Uterus (tissue), 3 donors: ENCODE measurements at regions not wholly inside any gene's neighbourhood (a gene's known extent, or its start where the extent isn't known, plus 50 kb on each side); places are given as distances from the start of the nearest gene placed in this dataset.

ENCODE experiments used
- DNase-seq, 2 donors: peaks; one replicate each; pipeline ENCODE4 v3.0.0-alpha.2; 2019 to 2020
- H3K27ac ChIP-seq, 2 donors: fragments of 200-600 bp; sonication (generic); 1 replicate in 1 of 2; 2 replicates in 1 of 2; pipeline ENCODE4 v1.5.1; 2016 to 2018
- H3K27me3 ChIP-seq, 2 donors: fragments of 200-600 bp; sonication (generic); one replicate each; pipeline ENCODE4 v1.5.1; 2018 to 2019; ENCODE audit warnings: control low read depth in 1 of 2
- H3K36me3 ChIP-seq, 2 donors: fragments of 200-600 bp; sonication (generic); one replicate each; pipeline ENCODE4 v1.5.1; 2019; ENCODE audit warnings: control low read depth in 1 of 2
- H3K4me1 ChIP-seq, 2 donors: fragments of 200-600 bp; sonication (generic); one replicate each; pipeline ENCODE4 v1.5.1; 2018 to 2019; ENCODE audit warnings: control low read depth in 1 of 2
- H3K4me3 ChIP-seq, 2 donors: fragments of 200-600 bp; sonication (generic); 1 replicate in 1 of 2; 2 replicates in 1 of 2; pipeline ENCODE4 v1.5.1; 2018 to 2019; ENCODE audit warnings: mild to moderate bottlenecking in 1 of 2
- H3K9me3 ChIP-seq, 2 donors: fragments of 200-600 bp; sonication (generic); one replicate each; pipeline ENCODE4 v1.5.1; 2019; ENCODE audit warnings: control low read depth in 1 of 2
- CTCF ChIP-seq, 4 experiments: fragments of 200-600 bp in 2 of 4; fragments of 450-650 bp in 2 of 4; sonication (generic) in 2 of 4; IDR thresholded peaks; one replicate each; pipeline ENCODE4 v1.5.1; 2016 to 2019; ENCODE audit warnings: antibody characterized with exemption in 4 of 4, mild to moderate bottlenecking in 2 of 4, moderate library complexity in 1 of 4
- POLR2A ChIP-seq, 2 donors: fragments of 450-650 bp; IDR thresholded peaks; one replicate each; pipeline ENCODE4 v1.6.1; 2016; ENCODE audit warnings: antibody characterized with exemption in 2 of 2, mild to moderate bottlenecking in 1 of 2, moderate library complexity in 1 of 2
- intact Hi-C: fragments of 100-400 bp; cut with DNase I; formaldehyde crosslinking; loops from one replicate; pipeline ENCODE4 v1.15.1; 2023; ENCODE audit warnings: low total_unique reads
- donor health status: DM: yes; HTN: yes; CAD: no.

GRCh38 chr3:1953536-1953935, 145.1 kb upstream of the CNTN4 start:
- Histone ChIP-seq H3K9me3 (no peaks in the 10 kb centered on the region), H3K4me1 (no peaks in the 10 kb centered on the region), H3K36me3 (no peaks in the 10 kb centered on the region), H3K27ac (no peak overlapping the region), H3K4me3 (no peak overlapping the region), H3K27me3 (no peaks in the 10 kb centered on the region)
- DNase-seq = no peak
- TF ChIP-seq POLR2A (IDR thresholded peaks at IDR 0.05) (no peak), CTCF (IDR thresholded peaks at IDR 0.05) (no peak)
- intact Hi-C loops = no loop called here

- no peak overlapping the region for H3K27ac ChIP-seq
- DNase-seq = no peak
- H3K4me3 ChIP-seq = no peak overlapping the region
- no peaks in the 10 kb centered on the region for H3K36me3 ChIP-seq
- no peaks in the 10 kb centered on the region for H3K4me1 ChIP-seq
- H3K27me3 ChIP-seq = no peaks in the 10 kb centered on the region
- no peaks in the 10 kb centered on the region for H3K9me3 ChIP-seq
- no peak for TF ChIP-seq POLR2A (IDR thresholded peaks at IDR 0.05)
- TF ChIP-seq CTCF (IDR thresholded peaks at IDR 0.05) = no peak
- intact Hi-C loops = no loop called here
Measured at GRCh38 chr3:1954632-1955031, 144.0 kb upstream of the CNTN4 start.

- Histone ChIP-seq H3K36me3 (no peaks in the 10 kb centered on the region), H3K27ac (no peak overlapping the region), H3K4me3 (no peak overlapping the region), H3K4me1 (no peaks in the 10 kb centered on the region), H3K9me3 (no peaks in the 10 kb centered on the region), H3K27me3 (no peaks in the 10 kb centered on the region)
- TF ChIP-seq POLR2A (IDR thresholded peaks at IDR 0.05) = no peak
- no peak for TF ChIP-seq CTCF (IDR thresholded peaks at IDR 0.05)
- intact Hi-C loops = no loop called here
- DNase-seq = no peak
Measured at GRCh38 chr3:1955170-1955569, 143.5 kb upstream of the CNTN4 start.

GRCh38 chr3:1955750-1956149, 142.9 kb upstream of the CNTN4 start:
- Histone ChIP-seq H3K36me3 (no peaks in the 10 kb centered on the region), H3K4me1 (no peaks in the 10 kb centered on the region), H3K27ac (no peak overlapping the region), H3K9me3 (no peaks in the 10 kb centered on the region), H3K27me3 (no peaks in the 10 kb centered on the region), H3K4me3 (no peak overlapping the region)
- DNase-seq = no peak
- no peak for TF ChIP-seq POLR2A (IDR thresholded peaks at IDR 0.05)
- intact Hi-C loops = no loop called here

- H3K27ac ChIP-seq = no peak overlapping the region
- H3K9me3 ChIP-seq = no peaks in the 10 kb centered on the region
- no peaks in the 10 kb centered on the region for H3K27me3 ChIP-seq
- H3K4me1 ChIP-seq = no peaks in the 10 kb centered on the region
- intact Hi-C loops = no loop called here
- DNase-seq = no peak
- H3K4me3 ChIP-seq = no peak overlapping the region
- TF ChIP-seq CTCF (IDR thresholded peaks at IDR 0.05) (no peak), POLR2A (IDR thresholded peaks at IDR 0.05) (no peak)
- no peaks in the 10 kb centered on the region for H3K36me3 ChIP-seq
Measured at GRCh38 chr3:1960506-1960905, 138.2 kb upstream of the CNTN4 start.

- no peak for TF ChIP-seq POLR2A (IDR thresholded peaks at IDR 0.05)
- TF ChIP-seq CTCF (IDR thresholded peaks at IDR 0.05) = no peak
- intact Hi-C loops = no loop called here
- no peak overlapping the region for H3K4me3 ChIP-seq
- no peaks in the 10 kb centered on the region for H3K4me1 ChIP-seq
- H3K27me3 ChIP-seq = no peaks in the 10 kb centered on the region
- DNase-seq = no peak
- H3K27ac ChIP-seq = no peak overlapping the region
- H3K9me3 ChIP-seq = no peaks in the 10 kb centered on the region
- no peaks in the 10 kb centered on the region for H3K36me3 ChIP-seq
Measured at GRCh38 chr3:1962396-1963088, 136.1 kb upstream of the CNTN4 start.
